Breast epithelium (tissue), 4 donors: ENCODE measurements at regions not wholly inside any gene's neighbourhood (a gene's known extent, or its start where the extent isn't known, plus 50 kb on each side); places are given as distances from the start of the nearest gene placed in this dataset.

Source experiments
- DNase-seq, 2 donors: peaks; one replicate each; pipeline ENCODE4 v3.0.0-alpha.2; 2019; ENCODE audit warnings: low spot score in 2 of 2
- H3K27ac ChIP-seq, 2 donors: fragments of 200-600 bp; sonication (generic) in 1 of 2; one replicate each; pipeline ENCODE4 v1.5.1; 2016 to 2019; ENCODE audit warnings: mild to moderate bottlenecking in 1 of 2
- H3K27me3 ChIP-seq, 2 donors: fragments of 200-600 bp; sonication (generic) in 1 of 2; one replicate each; pipeline versions ENCODE4 v1.5.1 to v1.6.0; 2017 to 2019; ENCODE audit warnings: control low read depth in 1 of 2, mild to moderate bottlenecking in 1 of 2
- H3K36me3 ChIP-seq: fragments of 200-600 bp; one replicate; pipeline ENCODE4 v1.5.1; 2019
- H3K4me1 ChIP-seq, 2 donors: fragments of 200-600 bp; sonication (generic); one replicate each; pipeline ENCODE4 v1.5.1; 2016 to 2019; ENCODE audit warnings: control low read depth in 1 of 2
- H3K4me3 ChIP-seq, 3 donors: fragments of 200-600 bp; sonication (generic); 1 replicate in 2 of 3; 2 replicates in 1 of 3; pipeline ENCODE4 v1.5.1; 2016 to 2019; ENCODE audit warnings: mild to moderate bottlenecking in 3 of 3, moderate library complexity in 2 of 3
- H3K9me3 ChIP-seq, 2 donors: fragments of 200-600 bp; sonication (generic) in 1 of 2; one replicate each; pipeline ENCODE4 v1.5.1; 2016 to 2019; ENCODE audit warnings: control low read depth in 1 of 2
- POLR2A ChIP-seq: fragments of 450-650 bp; IDR thresholded peaks from one replicate; pipeline ENCODE4 v1.6.1; 2016; ENCODE audit warnings: antibody characterized with exemption, mild to moderate bottlenecking, moderate library complexity
- POLR2AphosphoS5 ChIP-seq, 3 donors: sonication (generic); formaldehyde crosslinking; IDR thresholded peaks; one replicate each; pipeline ENCODE4 v1.6.1; 2017; ENCODE audit warnings: antibody characterized with exemption in 3 of 3
- intact Hi-C: fragments of 100-400 bp; cut with DNase I; formaldehyde crosslinking; loops from one replicate; pipeline ENCODE4 v1.15.1; 2023; ENCODE audit warnings: low total_unique reads
- TF ChIP-seq, protein P1 (sequence below), 3 donors: fragments of 450-650 bp; IDR thresholded peaks; one replicate each; pipeline ENCODE4 v1.5.1; 2016 to 2017; ENCODE audit warnings: antibody characterized with exemption in 3 of 3, mild to moderate bottlenecking in 3 of 3, moderate library complexity in 3 of 3

DNA sequence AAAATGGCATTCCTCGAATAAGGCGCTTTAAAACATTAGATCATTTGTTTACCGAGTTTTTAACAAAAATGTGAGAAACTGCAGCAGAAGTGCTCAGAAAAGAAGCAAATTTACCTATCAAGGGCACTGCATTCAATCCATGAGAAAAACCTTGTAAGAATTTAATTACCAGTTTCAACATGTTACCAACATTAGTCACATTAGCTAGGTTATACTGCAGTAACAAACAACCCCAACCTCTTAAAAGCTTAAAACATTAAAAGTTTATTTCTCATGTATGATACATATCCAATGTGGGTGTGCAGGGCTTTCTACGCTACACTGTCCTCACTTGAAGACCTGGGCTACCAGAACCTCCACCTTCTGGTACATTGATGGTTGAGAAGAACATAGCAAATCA lies 68.1 kb upstream of the CCBE1 start:
- H3K36me3 ChIP-seq = no peaks in the 10 kb centered on the region
- no peaks in the 10 kb centered on the region for H3K4me1 ChIP-seq
- H3K27me3 ChIP-seq = no peaks in the 10 kb centered on the region
- no peak overlapping the region for H3K27ac ChIP-seq
- intact Hi-C loops = no loop called here
- H3K9me3 ChIP-seq = peaks cover 0 to 4% of the 10 kb centered on the region in 2 donors
- DNase-seq = no peak
- no peak overlapping the region for H3K4me3 ChIP-seq
- TF ChIP-seq, protein P1, sequence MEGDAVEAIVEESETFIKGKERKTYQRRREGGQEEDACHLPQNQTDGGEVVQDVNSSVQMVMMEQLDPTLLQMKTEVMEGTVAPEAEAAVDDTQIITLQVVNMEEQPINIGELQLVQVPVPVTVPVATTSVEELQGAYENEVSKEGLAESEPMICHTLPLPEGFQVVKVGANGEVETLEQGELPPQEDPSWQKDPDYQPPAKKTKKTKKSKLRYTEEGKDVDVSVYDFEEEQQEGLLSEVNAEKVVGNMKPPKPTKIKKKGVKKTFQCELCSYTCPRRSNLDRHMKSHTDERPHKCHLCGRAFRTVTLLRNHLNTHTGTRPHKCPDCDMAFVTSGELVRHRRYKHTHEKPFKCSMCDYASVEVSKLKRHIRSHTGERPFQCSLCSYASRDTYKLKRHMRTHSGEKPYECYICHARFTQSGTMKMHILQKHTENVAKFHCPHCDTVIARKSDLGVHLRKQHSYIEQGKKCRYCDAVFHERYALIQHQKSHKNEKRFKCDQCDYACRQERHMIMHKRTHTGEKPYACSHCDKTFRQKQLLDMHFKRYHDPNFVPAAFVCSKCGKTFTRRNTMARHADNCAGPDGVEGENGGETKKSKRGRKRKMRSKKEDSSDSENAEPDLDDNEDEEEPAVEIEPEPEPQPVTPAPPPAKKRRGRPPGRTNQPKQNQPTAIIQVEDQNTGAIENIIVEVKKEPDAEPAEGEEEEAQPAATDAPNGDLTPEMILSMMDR (IDR thresholded peaks at IDR 0.05) = no peak
- TF ChIP-seq POLR2AphosphoS5 (IDR thresholded peaks at IDR 0.05) (no peak), POLR2A (no peak)

DNA sequence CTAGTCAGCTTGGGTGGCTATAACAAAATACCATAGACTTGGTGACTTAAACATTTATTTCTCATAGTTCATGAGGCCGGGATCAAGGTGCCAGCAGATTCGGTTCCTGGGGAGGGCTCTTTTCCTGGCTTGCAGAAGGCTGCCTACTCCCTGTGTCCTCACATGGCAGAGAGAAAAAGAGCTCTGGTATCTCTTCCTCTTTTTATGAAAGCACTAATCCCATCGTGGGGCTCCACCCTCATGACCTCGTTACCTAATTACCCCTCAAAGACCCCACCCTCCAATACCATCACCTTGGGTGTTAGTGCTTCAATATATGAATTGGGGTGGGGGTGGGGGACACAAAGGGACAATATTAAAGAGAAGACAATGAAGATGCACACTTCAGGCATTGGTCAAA lies 67.1 kb upstream of the CCBE1 start:
- Histone ChIP-seq H3K4me1 (no peaks in the 10 kb centered on the region), H3K27ac (no peak overlapping the region), H3K36me3 (no peaks in the 10 kb centered on the region), H3K4me3 (no peak overlapping the region), H3K27me3 (no peaks in the 10 kb centered on the region), H3K9me3 (peaks cover 0 to 4% of the 10 kb centered on the region in 2 donors)
- no peak for DNase-seq
- TF ChIP-seq POLR2AphosphoS5 (IDR thresholded peaks at IDR 0.05) = no peak
- TF ChIP-seq, protein P1 (IDR thresholded peaks at IDR 0.05) = no peak
- TF ChIP-seq POLR2A = no peak
- intact Hi-C loops = no loop called here

DNA sequence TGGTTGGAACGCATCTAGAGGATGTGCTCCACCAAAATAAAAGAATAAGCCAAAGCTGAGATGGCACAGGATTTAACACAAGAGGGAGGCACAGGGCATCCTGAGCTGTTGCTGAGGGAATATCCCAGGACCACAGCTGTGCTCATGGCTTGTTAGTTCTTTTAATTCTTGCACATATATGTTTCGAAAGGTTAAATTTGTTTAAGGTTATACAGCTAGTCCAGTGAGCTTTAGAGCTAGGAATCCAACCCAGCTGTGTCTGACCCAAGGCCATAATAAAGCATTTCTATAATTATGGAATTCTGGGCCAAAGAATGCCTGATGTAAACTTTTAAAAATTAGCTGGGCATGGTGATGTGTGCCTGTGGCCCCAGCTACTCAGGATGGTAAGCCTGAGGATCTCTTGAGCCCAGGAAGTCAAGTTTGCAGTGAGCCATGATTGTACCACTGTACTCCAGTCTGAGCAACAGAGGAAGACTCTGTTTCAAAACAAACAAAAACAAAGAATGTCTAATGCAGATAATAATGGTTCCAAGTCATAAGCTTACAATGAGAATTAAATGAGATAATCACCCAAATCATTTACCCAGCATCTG lies 66.4 kb upstream of the CCBE1 start:
- no peaks in the 10 kb centered on the region for H3K4me1 ChIP-seq
- TF ChIP-seq POLR2A (no peak), POLR2AphosphoS5 (IDR thresholded peaks at IDR 0.05) (no peak)
- TF ChIP-seq, protein P1 (IDR thresholded peaks at IDR 0.05) = no peak
- intact Hi-C loops = no loop called here

DNA sequence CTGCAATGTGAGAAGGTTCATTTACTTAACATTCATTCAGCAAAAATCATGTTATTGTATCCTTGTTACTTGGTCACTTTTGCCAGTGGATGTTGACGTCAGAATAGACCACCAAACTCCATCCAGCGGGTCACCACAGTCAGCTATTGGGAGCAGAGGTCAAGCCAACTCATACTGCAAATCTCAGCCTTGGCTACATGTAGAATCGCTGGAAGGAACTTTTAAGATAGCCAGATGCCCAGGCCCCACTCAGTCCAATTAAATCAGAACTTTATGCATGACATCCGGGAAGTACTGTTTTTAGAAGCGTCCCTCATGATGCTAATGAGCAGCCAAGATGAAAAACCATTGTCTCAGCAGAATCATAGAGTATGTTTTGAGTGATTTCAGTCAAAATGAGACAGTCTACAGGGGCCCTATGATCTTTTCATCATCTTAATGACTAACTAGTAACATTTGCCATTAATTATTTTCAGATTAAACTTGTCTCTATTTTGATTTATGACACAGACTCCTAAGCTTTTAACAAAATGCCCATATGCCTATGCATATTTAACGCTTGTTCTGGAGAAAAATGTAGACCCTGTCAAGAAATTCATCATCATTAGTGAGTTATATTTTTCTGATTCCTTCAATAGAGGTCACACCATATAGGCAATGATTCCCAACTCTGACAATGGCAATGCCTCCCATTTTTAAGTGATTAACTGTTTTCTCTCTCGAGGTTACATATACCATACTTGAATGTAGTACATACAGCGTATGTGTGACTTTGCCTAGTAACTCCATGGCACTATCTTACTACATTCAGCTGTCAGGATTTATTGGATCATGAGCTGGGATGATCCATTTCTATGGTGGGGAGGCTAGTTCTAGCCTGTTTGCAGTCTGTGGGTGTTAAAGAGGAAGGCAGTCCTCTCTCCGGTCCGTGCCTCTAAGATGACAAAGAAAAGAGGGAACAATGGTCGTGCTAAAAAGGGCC lies 63.7 kb upstream of the CCBE1 start:
- Histone ChIP-seq H3K9me3 (no peaks in the 10 kb centered on the region), H3K27me3 (no peaks in the 10 kb centered on the region), H3K27ac (no peak overlapping the region), H3K36me3 (no peaks in the 10 kb centered on the region), H3K4me1 (no peaks in the 10 kb centered on the region), H3K4me3 (no peak overlapping the region)
- intact Hi-C loops = no loop called here
- no peak for DNase-seq
- TF ChIP-seq, protein P1 (IDR thresholded peaks at IDR 0.05) = no peak
- TF ChIP-seq POLR2AphosphoS5 (IDR thresholded peaks at IDR 0.05) = no peak

More for the DNA sequence above, 66.4 kb upstream of the CCBE1 start:
- Histone ChIP-seq H3K27ac (no peak overlapping the region), H3K27me3 (no peaks in the 10 kb centered on the region), H3K9me3 (peaks cover 0 to 4% of the 10 kb centered on the region in 2 donors), H3K36me3 (no peaks in the 10 kb centered on the region), H3K4me3 (no peak overlapping the region)
- no peak for DNase-seq

DNA sequence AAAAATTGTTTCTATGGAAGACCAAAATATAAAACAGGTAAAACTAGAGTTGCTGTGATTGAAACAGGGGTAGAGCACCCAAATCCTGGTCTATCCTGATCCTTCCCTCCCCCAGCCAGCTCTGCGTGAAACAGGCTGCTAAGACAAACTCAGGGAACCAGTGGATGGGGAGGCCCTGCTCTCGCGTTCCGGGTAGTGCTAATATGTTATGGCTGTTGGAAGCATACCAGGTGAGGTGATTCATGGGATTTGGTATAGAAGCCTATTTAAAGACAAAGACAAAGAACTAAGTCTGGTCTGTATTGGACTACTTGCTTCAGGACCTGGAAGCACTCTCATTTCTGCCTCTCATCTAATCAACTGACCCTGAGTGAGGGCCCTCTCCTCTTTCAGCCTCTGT lies 63.0 kb upstream of the CCBE1 start:
- Histone ChIP-seq H3K36me3 (no peaks in the 10 kb centered on the region), H3K4me1 (no peaks in the 10 kb centered on the region), H3K27me3 (no peaks in the 10 kb centered on the region), H3K27ac (no peak overlapping the region), H3K9me3 (no peaks in the 10 kb centered on the region), H3K4me3 (no peak overlapping the region)
- intact Hi-C loops = no loop called here
- no peak for DNase-seq
- TF ChIP-seq POLR2AphosphoS5 (IDR thresholded peaks at IDR 0.05) (no peak), POLR2A (no peak)
- TF ChIP-seq, protein P1 (IDR thresholded peaks at IDR 0.05) = no peak
